GM23338 (cell line): ENCODE measurements at regions not wholly inside any gene's neighbourhood (a gene's known extent, or its start where the extent isn't known, plus 50 kb on each side); places are given as distances from the start of the nearest gene placed in this dataset.

Source experiments
- ATAC-seq: fragments of 200-7000 bp; cut with Tn5 transposase; 3 replicates; pipeline ENCODE4 v1.9.1; 2020
- DNase-seq: peaks from one replicate; pipeline ENCODE4 v3.0.0-alpha.2; 2015; ENCODE audit warnings: low spot score
- H2AFZ ChIP-seq: fragments of 200-600 bp; sonication (generic); 2 replicates; pipeline ENCODE4 v1.8.0; 2016; ENCODE audit warnings: antibody characterized with exemption, mild to moderate bottlenecking, moderate library complexity
- H3F3A ChIP-seq: fragments of 200-600 bp; sonication (generic); replicated peaks from 2 replicates; pipeline ENCODE4 v1.8.0; 2017; ENCODE audit warnings: antibody characterized with exemption, mixed run types, low read depth
- H3K27ac ChIP-seq: fragments of 200-600 bp; sonication (generic); 2 replicates; pipeline ENCODE4 v1.6.1; 2016; ENCODE audit warnings: low read depth
- H3K27me3 ChIP-seq: fragments of 200-600 bp; sonication (generic); 2 replicates; pipeline ENCODE4 v1.8.0; 2016; ENCODE audit warnings: mild to moderate bottlenecking, mixed run types, moderate library complexity; ENCODE audit not compliant: insufficient read depth
- H3K36me3 ChIP-seq: fragments of 200-600 bp; sonication (generic); 2 replicates; pipeline ENCODE4 v1.8.0; 2016; ENCODE audit warnings: mild to moderate bottlenecking; ENCODE audit not compliant: insufficient read depth
- H3K4me1 ChIP-seq: fragments of 200-600 bp; sonication (generic); 2 replicates; pipeline ENCODE4 v1.8.0; 2016; ENCODE audit warnings: mild to moderate bottlenecking, moderate library complexity; ENCODE audit not compliant: insufficient read depth
- H3K4me2 ChIP-seq: fragments of 200-600 bp; sonication (generic); 2 replicates; pipeline ENCODE4 v1.7.1; 2017; ENCODE audit warnings: mixed run types
- H3K4me3 ChIP-seq: fragments of 200-600 bp; sonication (generic); 2 replicates; pipeline ENCODE4 v1.6.1; 2016; ENCODE audit warnings: mixed run types
- H3K79me2 ChIP-seq: fragments of 200-600 bp; sonication (generic); replicated peaks from 2 replicates; pipeline ENCODE4 v1.8.0; 2017; ENCODE audit warnings: mild to moderate bottlenecking; ENCODE audit not compliant: insufficient read depth
- H3K9me2 ChIP-seq: fragments of 200-600 bp; sonication (generic); 2 replicates; pipeline ENCODE4 v1.8.0; 2017; ENCODE audit not compliant: insufficient read depth
- H4K20me1 ChIP-seq: fragments of 200-600 bp; sonication (generic); replicated peaks from 2 replicates; pipeline ENCODE4 v1.8.0; 2017; ENCODE audit warnings: mild to moderate bottlenecking; ENCODE audit not compliant: insufficient read depth
- H3K27ac Mint-ChIP-seq: 2 replicates; pipeline ENCODE4 v1.8.0; 2020; ENCODE audit warnings: inconsistent platforms, mild to moderate bottlenecking, moderate library complexity, mixed read lengths
- H3K27me3 Mint-ChIP-seq: 3 replicates; pipeline ENCODE4 v1.8.0; 2022; ENCODE audit warnings: low read depth, mild to moderate bottlenecking, moderate library complexity, mixed read lengths, inconsistent platforms; ENCODE audit not compliant: insufficient read depth, poor library complexity
- H3K36me3 Mint-ChIP-seq: 3 replicates; pipeline ENCODE4 v1.8.0; 2021; ENCODE audit warnings: low read depth, mild to moderate bottlenecking, inconsistent platforms, moderate library complexity, mixed read lengths
- H3K4me1 Mint-ChIP-seq: 3 replicates; pipeline ENCODE4 v1.8.0; 2020; ENCODE audit warnings: mild to moderate bottlenecking, inconsistent platforms, mixed read lengths
- H3K4me3 Mint-ChIP-seq: 3 replicates; pipeline ENCODE4 v1.8.0; 2021; ENCODE audit warnings: moderate library complexity, mild to moderate bottlenecking, inconsistent platforms, mixed read lengths
- H3K9me3 Mint-ChIP-seq: 3 replicates; pipeline ENCODE4 v1.8.0; 2020; ENCODE audit warnings: moderate library complexity, mild to moderate bottlenecking, inconsistent platforms, mixed read lengths
- CREB1 ChIP-seq: fragments of 250-450 bp; sonication (Bioruptor Pico); IDR thresholded peaks from 2 replicates; pipeline ENCODE4 v1.5.0; 2020; ENCODE audit warnings: low read depth, mild to moderate bottlenecking, moderate library complexity
- ETS1 ChIP-seq: IDR thresholded peaks from 2 replicates; pipeline ENCODE4 v1.6.1; 2016; ENCODE audit warnings: antibody characterized with exemption
- EZH2phosphoT487 ChIP-seq: fragments of 200-600 bp; sonication (generic); IDR thresholded peaks from one replicate; pipeline ENCODE4 v1.8.1; 2018; ENCODE audit warnings: antibody characterized with exemption; ENCODE audit not compliant: unreplicated experiment
- JUNB ChIP-seq: IDR thresholded peaks from one replicate; pipeline ENCODE4 v1.6.1; 2016; ENCODE audit warnings: antibody characterized with exemption; ENCODE audit not compliant: unreplicated experiment
- NANOG ChIP-seq: IDR thresholded peaks from 2 replicates; pipeline ENCODE4 v1.6.1; 2016; ENCODE audit warnings: antibody characterized with exemption, borderline replicate concordance
- POLR2AphosphoS5 ChIP-seq: IDR thresholded peaks from 2 replicates; pipeline ENCODE4 v1.6.1; 2016; ENCODE audit warnings: antibody characterized with exemption, low read depth
- STAT1 ChIP-seq: IDR thresholded peaks from one replicate; pipeline ENCODE4 v1.6.1; 2016; ENCODE audit warnings: antibody characterized with exemption; ENCODE audit not compliant: unreplicated experiment
- ZNF114 ChIP-seq: fragments of 250-450 bp; sonication (Bioruptor Pico); IDR thresholded peaks from 2 replicates; pipeline ENCODE4 v1.5.0; 2020; ENCODE audit warnings: mild to moderate bottlenecking, moderate library complexity
- ZNF331 ChIP-seq: fragments of 250-450 bp; sonication (Bioruptor Pico); IDR thresholded peaks from 2 replicates; pipeline ENCODE4 v1.5.0; 2020; ENCODE audit warnings: low read depth, mild to moderate bottlenecking, moderate library complexity
- TF ChIP-seq, protein P1 (sequence below): IDR thresholded peaks from one replicate; pipeline ENCODE4 v1.6.1; 2018; ENCODE audit warnings: antibody characterized with exemption; ENCODE audit not compliant: unreplicated experiment
- TF ChIP-seq, protein P2 (sequence below): fragments of 250-450 bp; sonication (Bioruptor Pico); IDR thresholded peaks from 2 replicates; pipeline ENCODE4 v1.5.0; 2020; ENCODE audit warnings: mild to moderate bottlenecking, moderate library complexity

DNA sequence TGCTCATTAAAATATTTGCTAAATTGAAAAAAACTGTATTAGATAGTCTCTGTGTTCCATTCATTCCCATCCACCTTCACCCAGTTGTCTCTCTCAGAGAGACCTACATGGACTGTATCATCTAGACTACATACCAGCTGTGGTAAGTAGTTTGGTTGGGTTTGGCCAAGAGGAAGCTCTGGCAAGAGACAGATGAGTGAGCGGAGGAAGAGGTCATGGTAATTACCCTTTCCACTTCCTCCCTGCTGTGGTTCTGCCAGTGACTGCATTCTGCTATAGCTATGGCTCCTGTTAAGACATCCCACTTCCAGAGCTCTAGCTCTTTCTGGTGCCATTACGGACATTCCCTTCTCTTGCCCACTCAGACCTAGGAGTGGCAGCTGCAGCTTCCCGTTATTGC, 239.0 kb upstream of the MID1 start:
- Histone ChIP-seq H3K4me3 (no peak overlapping the region), H3K79me2 (no peaks in the 10 kb centered on the region), H2AFZ (no peak overlapping the region), H3K9me2 (no peaks in the 10 kb centered on the region), H4K20me1 (no peaks in the 10 kb centered on the region), H3K36me3 (no peaks in the 10 kb centered on the region), H3F3A (no peaks in the 10 kb centered on the region), H3K4me1 (no peaks in the 10 kb centered on the region), H3K4me2 (no peak overlapping the region), H3K27me3 (no peaks in the 10 kb centered on the region), H3K27ac (no peak overlapping the region)
- DNase-seq = no peak
- no peak for ATAC-seq
- Mint-ChIP-seq H3K36me3 (no peaks in the 10 kb centered on the region; the same call in 2 of the 3 replicates), H3K27ac (no peak overlapping the region), H3K27me3 (no peaks in the 10 kb centered on the region), H3K9me3 (no peaks in the 10 kb centered on the region), H3K4me1 (no peaks in the 10 kb centered on the region), H3K4me3 (no peak overlapping the region)
- no peak for TF ChIP-seq STAT1
- TF ChIP-seq ZNF114 = no peak
- no peak for TF ChIP-seq ETS1
- TF ChIP-seq, protein P1, sequence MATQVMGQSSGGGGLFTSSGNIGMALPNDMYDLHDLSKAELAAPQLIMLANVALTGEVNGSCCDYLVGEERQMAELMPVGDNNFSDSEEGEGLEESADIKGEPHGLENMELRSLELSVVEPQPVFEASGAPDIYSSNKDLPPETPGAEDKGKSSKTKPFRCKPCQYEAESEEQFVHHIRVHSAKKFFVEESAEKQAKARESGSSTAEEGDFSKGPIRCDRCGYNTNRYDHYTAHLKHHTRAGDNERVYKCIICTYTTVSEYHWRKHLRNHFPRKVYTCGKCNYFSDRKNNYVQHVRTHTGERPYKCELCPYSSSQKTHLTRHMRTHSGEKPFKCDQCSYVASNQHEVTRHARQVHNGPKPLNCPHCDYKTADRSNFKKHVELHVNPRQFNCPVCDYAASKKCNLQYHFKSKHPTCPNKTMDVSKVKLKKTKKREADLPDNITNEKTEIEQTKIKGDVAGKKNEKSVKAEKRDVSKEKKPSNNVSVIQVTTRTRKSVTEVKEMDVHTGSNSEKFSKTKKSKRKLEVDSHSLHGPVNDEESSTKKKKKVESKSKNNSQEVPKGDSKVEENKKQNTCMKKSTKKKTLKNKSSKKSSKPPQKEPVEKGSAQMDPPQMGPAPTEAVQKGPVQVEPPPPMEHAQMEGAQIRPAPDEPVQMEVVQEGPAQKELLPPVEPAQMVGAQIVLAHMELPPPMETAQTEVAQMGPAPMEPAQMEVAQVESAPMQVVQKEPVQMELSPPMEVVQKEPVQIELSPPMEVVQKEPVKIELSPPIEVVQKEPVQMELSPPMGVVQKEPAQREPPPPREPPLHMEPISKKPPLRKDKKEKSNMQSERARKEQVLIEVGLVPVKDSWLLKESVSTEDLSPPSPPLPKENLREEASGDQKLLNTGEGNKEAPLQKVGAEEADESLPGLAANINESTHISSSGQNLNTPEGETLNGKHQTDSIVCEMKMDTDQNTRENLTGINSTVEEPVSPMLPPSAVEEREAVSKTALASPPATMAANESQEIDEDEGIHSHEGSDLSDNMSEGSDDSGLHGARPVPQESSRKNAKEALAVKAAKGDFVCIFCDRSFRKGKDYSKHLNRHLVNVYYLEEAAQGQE = no peak
- TF ChIP-seq NANOG = no peak
- TF ChIP-seq, protein P2, sequence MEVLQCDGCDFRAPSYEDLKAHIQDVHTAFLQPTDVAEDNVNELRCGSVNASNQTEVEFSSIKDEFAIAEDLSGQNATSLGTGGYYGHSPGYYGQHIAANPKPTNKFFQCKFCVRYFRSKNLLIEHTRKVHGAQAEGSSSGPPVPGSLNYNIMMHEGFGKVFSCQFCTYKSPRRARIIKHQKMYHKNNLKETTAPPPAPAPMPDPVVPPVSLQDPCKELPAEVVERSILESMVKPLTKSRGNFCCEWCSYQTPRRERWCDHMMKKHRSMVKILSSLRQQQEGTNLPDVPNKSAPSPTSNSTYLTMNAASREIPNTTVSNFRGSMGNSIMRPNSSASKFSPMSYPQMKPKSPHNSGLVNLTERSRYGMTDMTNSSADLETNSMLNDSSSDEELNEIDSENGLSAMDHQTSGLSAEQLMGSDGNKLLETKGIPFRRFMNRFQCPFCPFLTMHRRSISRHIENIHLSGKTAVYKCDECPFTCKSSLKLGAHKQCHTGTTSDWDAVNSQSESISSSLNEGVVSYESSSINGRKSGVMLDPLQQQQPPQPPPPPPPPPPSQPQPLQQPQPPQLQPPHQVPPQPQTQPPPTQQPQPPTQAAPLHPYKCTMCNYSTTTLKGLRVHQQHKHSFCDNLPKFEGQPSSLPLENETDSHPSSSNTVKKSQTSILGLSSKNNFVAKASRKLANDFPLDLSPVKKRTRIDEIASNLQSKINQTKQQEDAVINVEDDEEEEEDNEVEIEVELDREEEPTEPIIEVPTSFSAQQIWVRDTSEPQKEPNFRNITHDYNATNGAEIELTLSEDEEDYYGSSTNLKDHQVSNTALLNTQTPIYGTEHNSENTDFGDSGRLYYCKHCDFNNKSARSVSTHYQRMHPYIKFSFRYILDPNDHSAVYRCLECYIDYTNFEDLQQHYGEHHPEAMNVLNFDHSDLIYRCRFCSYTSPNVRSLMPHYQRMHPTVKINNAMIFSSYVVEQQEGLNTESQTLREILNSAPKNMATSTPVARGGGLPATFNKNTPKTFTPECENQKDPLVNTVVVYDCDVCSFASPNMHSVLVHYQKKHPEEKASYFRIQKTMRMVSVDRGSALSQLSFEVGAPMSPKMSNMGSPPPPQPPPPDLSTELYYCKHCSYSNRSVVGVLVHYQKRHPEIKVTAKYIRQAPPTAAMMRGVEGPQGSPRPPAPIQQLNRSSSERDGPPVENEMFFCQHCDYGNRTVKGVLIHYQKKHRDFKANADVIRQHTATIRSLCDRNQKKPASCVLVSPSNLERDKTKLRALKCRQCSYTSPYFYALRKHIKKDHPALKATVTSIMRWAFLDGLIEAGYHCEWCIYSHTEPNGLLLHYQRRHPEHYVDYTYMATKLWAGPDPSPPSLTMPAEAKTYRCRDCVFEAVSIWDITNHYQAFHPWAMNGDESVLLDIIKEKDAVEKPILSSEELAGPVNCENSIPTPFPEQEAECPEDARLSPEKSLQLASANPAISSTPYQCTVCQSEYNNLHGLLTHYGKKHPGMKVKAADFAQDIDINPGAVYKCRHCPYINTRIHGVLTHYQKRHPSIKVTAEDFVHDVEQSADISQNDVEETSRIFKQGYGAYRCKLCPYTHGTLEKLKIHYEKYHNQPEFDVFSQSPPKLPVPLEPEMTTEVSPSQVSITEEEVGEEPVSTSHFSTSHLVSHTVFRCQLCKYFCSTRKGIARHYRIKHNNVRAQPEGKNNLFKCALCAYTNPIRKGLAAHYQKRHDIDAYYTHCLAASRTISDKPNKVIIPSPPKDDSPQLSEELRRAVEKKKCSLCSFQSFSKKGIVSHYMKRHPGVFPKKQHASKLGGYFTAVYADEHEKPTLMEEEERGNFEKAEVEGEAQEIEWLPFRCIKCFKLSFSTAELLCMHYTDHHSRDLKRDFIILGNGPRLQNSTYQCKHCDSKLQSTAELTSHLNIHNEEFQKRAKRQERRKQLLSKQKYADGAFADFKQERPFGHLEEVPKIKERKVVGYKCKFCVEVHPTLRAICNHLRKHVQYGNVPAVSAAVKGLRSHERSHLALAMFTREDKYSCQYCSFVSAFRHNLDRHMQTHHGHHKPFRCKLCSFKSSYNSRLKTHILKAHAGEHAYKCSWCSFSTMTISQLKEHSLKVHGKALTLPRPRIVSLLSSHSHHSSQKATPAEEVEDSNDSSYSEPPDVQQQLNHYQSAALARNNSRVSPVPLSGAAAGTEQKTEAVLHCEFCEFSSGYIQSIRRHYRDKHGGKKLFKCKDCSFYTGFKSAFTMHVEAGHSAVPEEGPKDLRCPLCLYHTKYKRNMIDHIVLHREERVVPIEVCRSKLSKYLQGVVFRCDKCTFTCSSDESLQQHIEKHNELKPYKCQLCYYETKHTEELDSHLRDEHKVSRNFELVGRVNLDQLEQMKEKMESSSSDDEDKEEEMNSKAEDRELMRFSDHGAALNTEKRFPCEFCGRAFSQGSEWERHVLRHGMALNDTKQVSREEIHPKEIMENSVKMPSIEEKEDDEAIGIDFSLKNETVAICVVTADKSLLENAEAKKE (CRISPR knock-in tag) = no peak
- no peak for TF ChIP-seq EZH2phosphoT487
- no peak for TF ChIP-seq ZNF331 (CRISPR knock-in tag)
- no peak for TF ChIP-seq JUNB
- no peak for TF ChIP-seq POLR2AphosphoS5
- TF ChIP-seq CREB1 (CRISPR knock-in tag) = no peak
